Neural progenitor cell (in vitro differentiated cells): ENCODE measurements at regions not wholly inside any gene's neighbourhood (a gene's known extent, or its start where the extent isn't known, plus 50 kb on each side); places are given as distances from the start of the nearest gene placed in this dataset.
A peak's percentile ranks its signal among the peaks of the same experiment; 100 is the strongest.

Experiments
- DNase-seq: peaks from one replicate; pipeline ENCODE4 v3.0.0-alpha.2; 2016; ENCODE audit warnings: low spot score
- H2AFZ ChIP-seq: fragments of 200-600 bp; sonication (generic); replicated peaks from 2 replicates; pipeline ENCODE4 v1.6.1; 2016; ENCODE audit warnings: antibody characterized with exemption
- H3F3A ChIP-seq: fragments of 200-600 bp; sonication (generic); 2 replicates; pipeline ENCODE4 v1.6.1; 2016; ENCODE audit warnings: antibody characterized with exemption, low read depth
- H3K27ac ChIP-seq: fragments of 200-600 bp; sonication (generic); 2 replicates; pipeline ENCODE4 v1.5.1; 2016; ENCODE audit warnings: mild to moderate bottlenecking
- H3K27me3 ChIP-seq: fragments of 200-600 bp; sonication (generic); 2 replicates; pipeline ENCODE4 v1.6.1; 2016; ENCODE audit warnings: mild to moderate bottlenecking, moderate library complexity
- H3K36me3 ChIP-seq: fragments of 200-600 bp; sonication (generic); 2 replicates; pipeline ENCODE4 v1.5.1; 2016
- H3K4me1 ChIP-seq: fragments of 200-600 bp; sonication (generic); 2 replicates; pipeline ENCODE4 v1.6.1; 2016; ENCODE audit warnings: mixed run types
- H3K4me2 ChIP-seq: fragments of 200-600 bp; sonication (generic); 2 replicates; pipeline ENCODE4 v1.6.1; 2016
- H3K4me3 ChIP-seq: fragments of 200-600 bp; sonication (generic); 2 replicates; pipeline ENCODE4 v1.5.1; 2016
- H3K79me2 ChIP-seq: fragments of 200-600 bp; sonication (generic); 2 replicates; pipeline ENCODE4 v1.6.1; 2016; ENCODE audit warnings: low read depth
- H3K9ac ChIP-seq: fragments of 200-600 bp; sonication (generic); 2 replicates; pipeline ENCODE4 v1.6.1; 2016
- H3K9me3 ChIP-seq: fragments of 200-600 bp; sonication (generic); 2 replicates; pipeline ENCODE4 v1.5.1; 2016; ENCODE audit warnings: low read depth
- H4K20me1 ChIP-seq: fragments of 200-600 bp; sonication (generic); 2 replicates; pipeline ENCODE4 v1.6.1; 2016; ENCODE audit warnings: low read depth
- H3K27ac Mint-ChIP-seq: 3 replicates; pipeline ENCODE4 v1.8.0; 2021; ENCODE audit warnings: mixed read lengths
- H3K27me3 Mint-ChIP-seq: 2 replicates; pipeline ENCODE4 v1.8.0; 2022; ENCODE audit warnings: low read depth, mild to moderate bottlenecking, inconsistent platforms, moderate library complexity, mixed read lengths; ENCODE audit not compliant: insufficient read depth
- H3K36me3 Mint-ChIP-seq: 3 replicates; pipeline ENCODE4 v1.8.0; 2021; ENCODE audit warnings: mixed read lengths
- H3K4me1 Mint-ChIP-seq: 3 replicates; pipeline ENCODE4 v1.8.0; 2021; ENCODE audit warnings: mixed read lengths
- H3K4me3 Mint-ChIP-seq: 3 replicates; pipeline ENCODE4 v1.8.0; 2021; ENCODE audit warnings: mild to moderate bottlenecking, moderate library complexity, mixed read lengths
- H3K9me3 Mint-ChIP-seq: 3 replicates; pipeline ENCODE4 v1.8.0; 2020; ENCODE audit warnings: mixed read lengths
- CTCF ChIP-seq: fragments of 200-600 bp; sonication (generic); IDR thresholded peaks from 2 replicates; pipeline ENCODE4 v1.5.1; 2017; ENCODE audit warnings: antibody characterized with exemption, mild to moderate bottlenecking
- EZH2 ChIP-seq: fragments of 200-600 bp; sonication (generic); IDR thresholded peaks from 2 replicates; pipeline ENCODE4 v1.6.1; 2017; ENCODE audit warnings: antibody characterized with exemption, mild to moderate bottlenecking, moderate library complexity
- EZH2phosphoT487 ChIP-seq: fragments of 200-600 bp; sonication (generic); IDR thresholded peaks from 2 replicates; pipeline ENCODE4 v1.6.1; 2017; ENCODE audit warnings: antibody characterized with exemption

- H3K9me3 ChIP-seq, result no peaks in the 10 kb centered on the region
- no peaks in the 10 kb centered on the region for H4K20me1 ChIP-seq
- H3K36me3 Mint-ChIP-seq, result no peaks in the 10 kb centered on the region
- H3K27ac ChIP-seq, result no peak overlapping the region
- no peak overlapping the region for H3K27ac Mint-ChIP-seq
- H3K9ac ChIP-seq, result no peak overlapping the region
- no peaks in the 10 kb centered on the region for H3K27me3 ChIP-seq
- H3K4me1 Mint-ChIP-seq, result peaks cover 47% of the 10 kb centered on the region
- H3F3A ChIP-seq, result no peaks in the 10 kb centered on the region
- TF ChIP-seq CTCF (no peak), EZH2 (no peak), EZH2phosphoT487 (no peak)
- no peak overlapping the region for H3K4me2 ChIP-seq
- DNase-seq, result no peak
- H3K27me3 Mint-ChIP-seq, result peaks cover 5% of the 10 kb centered on the region
- no peaks in the 10 kb centered on the region for H3K79me2 ChIP-seq
- no peak overlapping the region for H3K4me3 Mint-ChIP-seq
- H3K9me3 Mint-ChIP-seq, result no peaks in the 10 kb centered on the region
- H3K4me3 ChIP-seq, result no peak overlapping the region
- peaks cover 17% of the 10 kb centered on the region for H3K4me1 ChIP-seq
- no peak overlapping the region for H2AFZ ChIP-seq
- no peaks in the 10 kb centered on the region for H3K36me3 ChIP-seq
Observed at GRCh38 chr2:58769864-58770234, 528.7 kb upstream of the FANCL start.

- peaks cover 5% of the 10 kb centered on the region for H3K27me3 Mint-ChIP-seq
- H3K27me3 ChIP-seq, result no peaks in the 10 kb centered on the region
- H3K27ac ChIP-seq, result no peak overlapping the region
- H3F3A ChIP-seq, result no peaks in the 10 kb centered on the region
- H3K9ac ChIP-seq, result no peak overlapping the region
- no peaks in the 10 kb centered on the region for H3K79me2 ChIP-seq
- no peak for TF ChIP-seq EZH2phosphoT487
- peaks cover 17% of the 10 kb centered on the region for H3K4me1 ChIP-seq
- no peak overlapping the region for H3K4me3 ChIP-seq
- H3K9me3 ChIP-seq, result no peaks in the 10 kb centered on the region
- DNase-seq, result no peak
- no peak overlapping the region for H3K4me2 ChIP-seq
- H3K27ac Mint-ChIP-seq, result no peak overlapping the region
- no peak overlapping the region for H2AFZ ChIP-seq
- no peaks in the 10 kb centered on the region for H3K9me3 Mint-ChIP-seq
- H3K4me3 Mint-ChIP-seq, result no peak overlapping the region
- no peaks in the 10 kb centered on the region for H4K20me1 ChIP-seq
- no peaks in the 10 kb centered on the region for H3K36me3 ChIP-seq
- peaks cover 47% of the 10 kb centered on the region for H3K4me1 Mint-ChIP-seq
- H3K36me3 Mint-ChIP-seq, result no peaks in the 10 kb centered on the region
Observed at GRCh38 chr2:58769111-58769863, 528.2 kb upstream of the FANCL start.

- H3K79me2 ChIP-seq, result no peaks in the 10 kb centered on the region
- peaks cover 47% of the 10 kb centered on the region for H3K4me1 Mint-ChIP-seq
- no peak overlapping the region for H3K27ac ChIP-seq
- H3K9me3 ChIP-seq, result no peaks in the 10 kb centered on the region
- H3K27me3 ChIP-seq, result no peaks in the 10 kb centered on the region
- no peak overlapping the region for H2AFZ ChIP-seq
- no peak for TF ChIP-seq EZH2
- no peak for TF ChIP-seq CTCF
- TF ChIP-seq EZH2phosphoT487, result no peak
- peaks cover 17% of the 10 kb centered on the region for H3K4me1 ChIP-seq
- H3K4me2 ChIP-seq, result peak overlapping the region; percentile 61
- H3K27ac Mint-ChIP-seq, result no peak overlapping the region
- no peaks in the 10 kb centered on the region for H3K36me3 ChIP-seq
- peaks cover 5% of the 10 kb centered on the region for H3K27me3 Mint-ChIP-seq
- H3F3A ChIP-seq, result no peaks in the 10 kb centered on the region
- no peak overlapping the region for H3K9ac ChIP-seq
- no peaks in the 10 kb centered on the region for H4K20me1 ChIP-seq
- DNase-seq, result no peak
- no peaks in the 10 kb centered on the region for H3K36me3 Mint-ChIP-seq
- no peak overlapping the region for H3K4me3 Mint-ChIP-seq
- no peak overlapping the region for H3K4me3 ChIP-seq
- H3K9me3 Mint-ChIP-seq, result no peaks in the 10 kb centered on the region
Observed at GRCh38 chr2:58768715-58769080, 527.6 kb upstream of the FANCL start.
